HG02642 (cell line): ENCODE measurements at regions not wholly inside any gene's neighbourhood (a gene's known extent, or its start where the extent isn't known, plus 50 kb on each side); places are given as distances from the start of the nearest gene placed in this dataset.
"Not testable (repeated sequence)": the region's sequence is repeated elsewhere in the genome, so short reads cannot be mapped to it uniquely, and the experiment has no call there.

Experiments used
- ATAC-seq: cut with Tn5 transposase; IDR thresholded peaks from one replicate; pipeline ENCODE4 v1.9.1; 2021; ENCODE audit warnings: mild to moderate bottlenecking; ENCODE audit not compliant: unreplicated experiment, poor library complexity

DNA sequence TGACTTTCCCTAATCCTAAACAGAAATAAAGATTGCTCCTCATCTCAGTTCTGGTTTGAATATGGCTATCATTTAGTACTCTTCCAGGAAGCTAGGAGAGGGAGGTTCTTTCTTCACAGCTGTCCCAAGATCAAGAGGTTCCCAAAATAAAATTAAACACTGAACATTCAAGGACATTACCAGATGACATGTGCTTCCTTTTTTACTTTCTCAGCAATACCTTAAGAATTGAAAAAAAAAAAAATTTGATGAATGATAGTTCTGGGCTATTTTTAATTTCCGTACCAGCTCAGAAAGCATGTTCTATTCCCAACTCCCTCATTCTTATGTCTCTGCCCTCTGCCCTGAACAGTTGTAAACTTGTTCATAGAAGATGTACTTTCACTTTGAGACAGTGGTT is 61.7 kb upstream of the MYL1 start:
- ATAC-seq: no peak

DNA sequence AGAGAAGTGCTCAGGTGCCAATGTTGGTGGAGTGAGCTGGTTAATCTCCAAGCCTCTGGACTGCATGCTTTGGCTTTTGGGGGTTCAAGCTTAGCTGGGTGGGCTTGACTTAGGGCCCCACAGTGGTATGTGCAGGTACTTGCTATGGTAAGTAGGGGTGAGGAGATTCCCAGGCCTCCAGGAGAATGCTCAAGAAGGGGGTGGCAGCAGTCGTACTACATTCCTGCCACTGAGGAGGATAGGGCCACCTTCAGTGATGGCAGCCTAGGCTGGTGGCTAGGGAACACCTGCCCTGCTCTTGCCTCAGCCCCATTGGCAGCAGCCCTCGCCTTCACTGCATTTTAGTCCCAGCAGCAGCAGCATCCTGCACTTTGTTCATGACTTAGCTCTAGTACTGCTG is 55.6 kb upstream of the MYL1 start:
- ATAC-seq: no peak

GRCh38 chr2:210366675-210367080 is 51.7 kb upstream of the MYL1 start:
- ATAC-seq: peak; percentile 67

DNA sequence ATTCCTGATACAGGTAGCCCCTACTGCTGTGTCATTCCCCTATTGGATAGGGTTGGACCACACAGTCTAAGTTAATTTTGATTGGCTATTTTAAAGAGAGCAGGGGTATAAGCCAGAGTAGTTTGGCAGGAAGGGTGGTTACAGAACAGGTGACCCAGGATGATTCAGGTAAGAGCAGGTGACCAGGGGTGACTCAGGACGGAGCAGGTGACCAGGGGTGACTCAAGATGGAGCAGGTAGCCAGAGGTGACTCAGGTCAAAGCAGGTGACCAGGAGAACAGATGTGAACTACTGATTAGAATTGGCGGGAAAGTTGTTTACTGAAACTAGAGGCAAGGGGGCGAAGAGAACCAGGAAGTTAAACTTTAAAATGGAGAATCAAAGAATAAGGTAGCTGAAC is 50.5 kb upstream of the MYL1 start:
- not testable (repeated sequence) for ATAC-seq
